ENCODE measurements at regions not wholly inside any gene's neighbourhood (a gene's known extent, or its start where the extent isn't known, plus 50 kb on each side); places are given as distances from the start of the nearest gene placed in this dataset.
"Not testable (repeated sequence)": the region's sequence is repeated elsewhere in the genome, so short reads cannot be mapped to it uniquely, and the experiment has no call there.

GRCh38 chr15:87728998-87729397 is 527.5 kb downstream of the NTRK3 start:
- no peak for DNase-seq (ENCODE audit: low read depth in 2 of 3, low spot score in 2 of 3)

GRCh38 chr15:87727073-87727472 is 529.5 kb downstream of the NTRK3 start:
- no peak for DNase-seq (ENCODE audit: low read depth in 2 of 3, low spot score in 2 of 3)

- peak in 2 of 3 donors; percentile 5 to 39 for DNase-seq (ENCODE audit: low read depth in 2 of 3, low spot score in 2 of 3)
These were observed 532.2 kb downstream of the NTRK3 start for GRCh38 chr15:87724330-87724729.

DNA sequence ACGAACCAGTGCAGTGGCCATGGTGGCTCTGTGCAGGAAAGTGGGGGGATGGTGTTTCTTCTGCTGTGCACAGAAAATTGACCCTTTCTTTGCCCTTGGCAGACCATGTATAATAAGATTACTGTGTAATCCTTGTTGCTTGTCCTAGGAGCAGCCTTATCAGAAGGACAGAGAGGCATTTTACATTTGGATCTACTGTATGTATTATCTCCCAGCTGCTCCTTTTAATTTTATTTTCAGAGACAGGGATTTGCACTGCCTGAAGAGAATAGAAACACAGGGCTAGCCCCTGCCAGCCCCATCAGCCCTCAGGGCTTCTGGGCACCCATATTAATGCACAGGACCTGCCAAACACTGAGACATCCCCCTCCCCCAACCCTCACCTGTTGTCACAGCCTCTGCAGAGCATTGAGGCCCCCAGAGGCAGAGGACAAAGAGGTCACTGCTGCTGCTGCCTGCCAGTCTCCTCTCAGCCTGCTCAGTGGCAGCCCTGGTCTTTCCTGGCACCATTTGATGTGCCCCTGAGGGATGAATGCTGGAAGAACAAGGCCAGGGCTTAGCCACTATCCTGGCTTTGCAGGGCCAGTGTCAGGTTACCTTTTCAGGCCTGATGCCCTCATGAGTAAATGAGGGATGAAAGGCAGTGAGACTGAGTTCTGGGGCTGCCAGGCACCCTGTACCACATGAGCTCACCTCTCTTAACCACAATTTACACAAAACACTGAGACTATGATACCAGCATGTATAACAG is 533.4 kb downstream of the NTRK3 start:
- no peak for DNase-seq (ENCODE audit: low read depth in 2 of 3, low spot score in 2 of 3)

DNA sequence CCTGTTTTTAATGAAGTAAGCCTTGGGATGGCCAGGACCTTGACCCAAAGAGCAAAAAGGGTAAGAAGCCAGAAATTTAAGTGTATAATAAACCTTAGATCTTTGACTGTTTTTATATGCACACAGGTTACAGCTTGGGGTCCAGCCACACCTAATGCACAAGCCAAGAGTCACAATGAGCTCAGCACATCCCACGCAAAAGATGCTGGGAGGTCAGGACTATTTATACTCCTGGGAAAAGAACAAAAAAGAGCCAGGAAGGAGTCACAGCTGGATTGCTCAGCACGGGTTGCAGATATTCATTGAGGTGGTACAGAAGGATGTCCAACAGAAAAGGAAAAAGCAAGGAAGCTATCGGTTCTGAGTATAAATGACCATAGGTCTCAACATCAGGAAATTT is 536.3 kb downstream of the NTRK3 start:
- no peak for DNase-seq (ENCODE audit: low read depth in 2 of 3, low spot score in 2 of 3)

DNA sequence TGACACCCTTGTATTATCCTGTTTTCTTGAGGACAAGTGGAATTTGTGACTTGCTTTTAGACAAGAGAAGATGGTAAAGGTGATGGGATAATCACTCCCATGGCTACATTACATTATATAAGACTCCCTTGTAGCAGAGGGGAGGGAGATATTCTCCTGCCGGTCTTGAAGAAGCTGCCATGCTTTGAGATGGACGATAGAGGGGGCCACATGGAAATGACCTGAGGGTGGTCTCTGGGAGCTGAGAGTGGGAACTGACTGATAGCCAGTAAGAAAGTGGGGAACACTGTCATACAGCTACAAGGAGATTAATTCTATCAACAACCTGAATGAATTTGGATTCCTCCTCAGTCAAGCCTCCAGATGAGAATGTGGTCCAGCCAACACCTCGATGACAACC is 540.1 kb downstream of the NTRK3 start:
- no peak for DNase-seq (ENCODE audit: low read depth in 2 of 3, low spot score in 2 of 3)

- DNase-seq (ENCODE audit: low read depth in 2 of 3, low spot score in 2 of 3) = no peak
These were observed 541.3 kb downstream of the NTRK3 start for GRCh38 chr15:87715252-87715651.

- DNase-seq (ENCODE audit: low read depth in 2 of 3, low spot score in 2 of 3) = no peak
These were observed 543.1 kb downstream of the NTRK3 start for GRCh38 chr15:87713475-87713879.

GRCh38 chr15:87712211-87712610 is 544.3 kb downstream of the NTRK3 start:
- no peak for DNase-seq (ENCODE audit: low read depth in 2 of 3, low spot score in 2 of 3)

GRCh38 chr15:87711026-87711425 is 545.5 kb downstream of the NTRK3 start:
- no peak for DNase-seq (ENCODE audit: low read depth in 2 of 3, low spot score in 2 of 3)

- no peak for DNase-seq (ENCODE audit: low read depth in 2 of 3, low spot score in 2 of 3)
These were observed 546.1 kb downstream of the NTRK3 start for GRCh38 chr15:87710406-87710805.

GRCh38 chr15:87707566-87708130 is 548.9 kb downstream of the NTRK3 start:
- DNase-seq (ENCODE audit: low read depth in 2 of 3, low spot score in 2 of 3) = no peak

- DNase-seq (ENCODE audit: low read depth in 2 of 3, low spot score in 2 of 3) = no peak
These were observed 549.5 kb downstream of the NTRK3 start for GRCh38 chr15:87707071-87707470.

- no peak for DNase-seq (ENCODE audit: low read depth in 2 of 3, low spot score in 2 of 3)
These were observed 550.5 kb downstream of the NTRK3 start for GRCh38 chr15:87706001-87706400.

DNA sequence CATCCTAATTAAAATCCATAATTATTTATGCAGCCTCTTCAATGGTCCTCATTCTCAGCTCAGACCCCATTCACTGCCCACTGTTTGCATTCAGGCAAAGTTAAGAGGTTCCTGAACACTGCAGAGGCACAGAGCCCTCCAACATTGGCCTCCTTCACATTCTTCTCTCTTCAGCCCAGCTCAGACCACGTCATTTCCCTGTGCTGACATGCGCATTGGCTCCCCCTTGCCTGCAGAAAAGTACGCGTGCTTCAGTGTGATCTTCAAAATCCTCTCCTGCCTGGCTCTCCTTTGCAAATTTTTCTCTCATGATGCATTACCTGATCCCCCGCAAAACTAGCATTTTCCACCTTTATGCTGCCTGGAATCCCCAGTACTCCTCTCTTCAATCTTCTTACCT is 552.3 kb downstream of the NTRK3 start:
- no peak for DNase-seq (ENCODE audit: low read depth in 2 of 3, low spot score in 2 of 3)

DNA sequence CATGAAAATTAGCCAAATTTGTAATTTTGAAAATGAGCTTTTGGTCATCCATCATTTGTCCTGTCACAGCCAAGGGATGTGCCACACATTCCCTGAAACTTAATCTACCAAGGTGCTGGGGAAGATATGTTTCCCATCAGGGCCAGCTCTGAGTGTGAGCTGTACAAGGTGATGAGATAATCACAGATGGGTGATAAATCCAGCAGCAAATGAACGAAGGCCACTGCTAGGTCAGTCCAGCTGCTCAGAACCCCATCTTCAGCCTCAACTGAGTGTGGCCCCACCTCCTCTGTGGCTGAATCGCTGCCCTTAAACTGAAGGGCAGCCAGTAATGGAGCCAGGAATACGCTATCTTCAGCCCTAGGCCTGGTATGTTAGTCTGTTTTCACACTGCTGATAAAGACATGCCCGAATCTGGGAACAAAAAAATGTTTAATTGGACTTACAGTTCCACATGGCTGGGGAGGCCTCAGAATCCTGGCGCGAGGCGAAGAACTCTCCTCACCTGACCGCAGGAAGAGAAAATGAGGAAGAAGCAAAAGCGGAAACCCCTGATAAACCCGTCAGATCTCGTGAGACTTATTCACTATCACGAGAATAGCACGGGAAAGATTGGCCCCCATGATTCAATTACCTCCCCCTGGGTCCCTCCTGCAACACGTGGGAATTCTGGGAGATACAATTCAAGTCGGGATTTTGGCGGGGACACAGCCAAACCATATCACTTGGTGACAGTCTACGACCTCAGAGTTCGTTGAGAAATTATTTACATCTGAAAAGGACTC is 553.0 kb downstream of the NTRK3 start:
- DNase-seq (ENCODE audit: low read depth in 2 of 3, low spot score in 2 of 3) = no peak

GRCh38 chr15:87702270-87702669 is 554.3 kb downstream of the NTRK3 start:
- DNase-seq (ENCODE audit: low read depth in 2 of 3, low spot score in 2 of 3) = no peak

DNA sequence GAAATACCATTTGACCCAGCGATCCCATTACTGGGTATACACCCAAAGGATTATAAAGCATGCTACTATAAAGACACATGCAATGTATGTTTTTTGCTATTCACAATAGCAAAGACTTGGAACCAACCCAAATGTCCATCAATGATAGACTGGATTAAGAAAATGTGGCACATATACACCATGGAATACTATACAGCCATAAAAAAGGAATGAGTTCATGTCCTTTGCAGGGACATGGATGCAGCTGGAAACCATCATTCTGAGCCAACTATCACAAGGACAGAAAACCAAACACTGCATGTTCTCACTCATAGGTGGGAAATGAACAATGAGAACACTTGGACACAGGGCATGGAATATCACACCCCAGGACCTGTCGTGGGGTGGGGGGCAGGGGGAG is 558.1 kb downstream of the NTRK3 start:
- DNase-seq (ENCODE audit: low read depth in 2 of 3, low spot score in 2 of 3) = not testable (repeated sequence)

GRCh38 chr15:87689716-87690115 is 566.8 kb downstream of the NTRK3 start:
- no peak for DNase-seq (ENCODE audit: low read depth in 2 of 3, low spot score in 2 of 3)

- DNase-seq (ENCODE audit: low read depth in 2 of 3, low spot score in 2 of 3) = no peak
These were observed 569.0 kb downstream of the NTRK3 start for GRCh38 chr15:87687523-87687870.

GRCh38 chr15:87686841-87687522 is 569.6 kb downstream of the NTRK3 start:
- DNase-seq (ENCODE audit: low read depth in 2 of 3, low spot score in 2 of 3) = no peak
